ENCODE measurements at regions not wholly inside any gene's neighbourhood (a gene's known extent, or its start where the extent isn't known, plus 50 kb on each side); places are given as distances from the start of the nearest gene placed in this dataset.

DNA sequence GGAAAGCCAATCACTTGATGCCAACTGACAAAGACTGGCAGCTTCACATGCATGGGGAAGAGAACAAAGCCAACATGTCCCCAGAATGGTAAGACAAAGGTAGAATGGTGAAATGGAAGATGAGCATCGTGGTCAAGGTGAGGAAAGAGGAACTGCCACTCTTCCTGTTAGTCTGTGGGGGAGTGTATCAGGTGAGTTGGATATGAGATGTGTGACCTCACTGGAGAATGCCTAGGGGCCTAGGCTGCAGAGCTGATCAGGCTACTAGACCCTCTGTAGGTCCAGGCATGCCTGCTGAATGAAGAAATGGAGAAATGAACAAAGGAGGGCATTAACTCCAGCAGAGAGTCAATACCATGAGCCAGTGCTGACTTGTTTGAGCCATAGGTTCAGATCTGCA lies 112.4 kb upstream of the SLC1A3 start:
- TF ChIP-seq CTCF (IDR thresholded peaks at IDR 0.05) (no peak), POLR2A (IDR thresholded peaks at IDR 0.05) (no peak)

Measured in lower leg skin (tissue), 3 donors.